ENCODE measurements at regions not wholly inside any gene's neighbourhood (a gene's known extent, or its start where the extent isn't known, plus 50 kb on each side); places are given as distances from the start of the nearest gene placed in this dataset.

- TF ChIP-seq, protein P1, sequence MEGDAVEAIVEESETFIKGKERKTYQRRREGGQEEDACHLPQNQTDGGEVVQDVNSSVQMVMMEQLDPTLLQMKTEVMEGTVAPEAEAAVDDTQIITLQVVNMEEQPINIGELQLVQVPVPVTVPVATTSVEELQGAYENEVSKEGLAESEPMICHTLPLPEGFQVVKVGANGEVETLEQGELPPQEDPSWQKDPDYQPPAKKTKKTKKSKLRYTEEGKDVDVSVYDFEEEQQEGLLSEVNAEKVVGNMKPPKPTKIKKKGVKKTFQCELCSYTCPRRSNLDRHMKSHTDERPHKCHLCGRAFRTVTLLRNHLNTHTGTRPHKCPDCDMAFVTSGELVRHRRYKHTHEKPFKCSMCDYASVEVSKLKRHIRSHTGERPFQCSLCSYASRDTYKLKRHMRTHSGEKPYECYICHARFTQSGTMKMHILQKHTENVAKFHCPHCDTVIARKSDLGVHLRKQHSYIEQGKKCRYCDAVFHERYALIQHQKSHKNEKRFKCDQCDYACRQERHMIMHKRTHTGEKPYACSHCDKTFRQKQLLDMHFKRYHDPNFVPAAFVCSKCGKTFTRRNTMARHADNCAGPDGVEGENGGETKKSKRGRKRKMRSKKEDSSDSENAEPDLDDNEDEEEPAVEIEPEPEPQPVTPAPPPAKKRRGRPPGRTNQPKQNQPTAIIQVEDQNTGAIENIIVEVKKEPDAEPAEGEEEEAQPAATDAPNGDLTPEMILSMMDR (IDR thresholded peaks at IDR 0.05; ENCODE audit: poor library complexity), result no peak
- TF ChIP-seq EZH2 (IDR thresholded peaks at IDR 0.05; ENCODE audit: borderline replicate concordance), result no peak
- no peak for TF ChIP-seq EZH2phosphoT487 (IDR thresholded peaks at IDR 0.05; ENCODE audit: low read depth, severe bottlenecking, unreplicated experiment)
Measured at GRCh38 chr11:109958131-109958820, 134.9 kb upstream of the ZC3H12C start.
